Adipocyte (in vitro differentiated cells): ENCODE measurements at regions not wholly inside any gene's neighbourhood (a gene's known extent, or its start where the extent isn't known, plus 50 kb on each side); places are given as distances from the start of the nearest gene placed in this dataset.
A peak's percentile ranks its signal among the peaks of the same experiment; 100 is the strongest.

ENCODE experiments used
- DNase-seq: peaks from one replicate; pipeline ENCODE4 v3.0.0-alpha.2; 2015; ENCODE audit warnings: low read depth
- H3K27me3 ChIP-seq: replicated peaks from 2 replicates; pipeline ENCODE4 v1.7.0; 2013; ENCODE audit warnings: mild to moderate bottlenecking, low read length, moderate library complexity; ENCODE audit not compliant: control insufficient read depth, insufficient read depth
- H3K36me3 ChIP-seq: 2 replicates; pipeline ENCODE4 v1.7.0; 2013; ENCODE audit warnings: low read length, mild to moderate bottlenecking, moderate library complexity; ENCODE audit not compliant: control insufficient read depth, insufficient read depth, severe bottlenecking
- H3K4me1 ChIP-seq: 2 replicates; pipeline ENCODE4 v1.7.0; 2013; ENCODE audit warnings: mild to moderate bottlenecking, low read length, moderate library complexity; ENCODE audit not compliant: control insufficient read depth, insufficient read depth
- H3K4me3 ChIP-seq: 2 replicates; pipeline ENCODE4 v1.7.0; 2013; ENCODE audit warnings: mild to moderate bottlenecking, low read length, moderate library complexity
- H3K9ac ChIP-seq: 2 replicates; pipeline ENCODE4 v1.7.0; 2013; ENCODE audit warnings: mild to moderate bottlenecking, low read length, moderate library complexity
- H3K9me3 ChIP-seq: 2 replicates; pipeline ENCODE4 v1.7.0; 2013; ENCODE audit warnings: mild to moderate bottlenecking, low read length, moderate library complexity; ENCODE audit not compliant: control insufficient read depth

DNA sequence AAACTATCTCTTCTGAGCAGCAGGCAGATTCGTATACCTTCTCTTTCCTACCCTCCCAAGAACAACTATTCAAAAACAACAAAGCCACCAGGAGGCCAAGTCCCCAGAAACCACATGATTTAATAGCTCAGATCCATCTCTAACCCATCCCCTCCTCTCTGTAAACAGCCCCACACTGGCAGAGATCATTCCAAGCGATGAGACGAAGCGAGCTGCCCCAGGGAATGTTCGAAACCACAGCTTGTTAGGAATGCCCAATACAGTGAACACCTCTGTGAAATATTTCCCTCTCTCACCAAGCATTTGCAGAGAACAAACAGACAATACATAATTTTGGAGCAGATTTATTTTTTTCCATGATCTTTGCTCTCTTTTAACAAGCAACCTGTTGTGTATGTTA lies 231.8 kb downstream of the SOD2 start:
- Histone ChIP-seq H3K36me3 (no peaks in the 10 kb centered on the region), H3K9me3 (no peaks in the 10 kb centered on the region), H3K4me1 (no peaks in the 10 kb centered on the region), H3K9ac (no peak overlapping the region), H3K27me3 (no peaks in the 10 kb centered on the region), H3K4me3 (no peak overlapping the region)
- peak; percentile 48 for DNase-seq

- Histone ChIP-seq H3K27me3 (no peaks in the 10 kb centered on the region), H3K9ac (no peak overlapping the region), H3K4me1 (peaks cover 4% of the 10 kb centered on the region), H3K9me3 (no peaks in the 10 kb centered on the region), H3K36me3 (no peaks in the 10 kb centered on the region), H3K4me3 (no peak overlapping the region)
- DNase-seq = no peak
These were observed 232.6 kb downstream of the SOD2 start for GRCh38 chr6:159460476-159460875.

DNA sequence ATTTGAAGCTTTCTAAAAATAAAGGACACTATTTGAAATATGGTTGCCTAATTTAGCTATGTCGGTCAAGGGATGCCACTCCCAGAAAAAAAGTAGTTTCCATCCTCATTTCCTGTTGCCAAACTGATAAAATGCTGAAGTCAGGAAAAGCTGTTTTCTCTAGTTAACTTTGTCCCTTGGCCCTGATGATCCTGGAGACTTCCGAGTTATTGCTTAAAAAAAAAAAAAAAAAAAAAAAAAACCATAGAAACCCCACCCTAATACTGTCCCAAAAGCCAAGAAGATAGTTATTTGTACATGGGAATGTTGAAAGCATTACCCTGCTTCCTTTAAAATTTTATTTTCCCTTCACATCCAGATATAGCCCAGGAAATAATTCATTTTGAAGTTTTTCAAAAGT lies 236.7 kb downstream of the SOD2 start:
- Histone ChIP-seq H3K9me3 (no peaks in the 10 kb centered on the region), H3K36me3 (no peaks in the 10 kb centered on the region), H3K4me1 (peaks cover 4% of the 10 kb centered on the region), H3K27me3 (no peaks in the 10 kb centered on the region), H3K4me3 (no peak overlapping the region), H3K9ac (peak overlapping the region; percentile 68)
- DNase-seq = no peak

GRCh38 chr6:159455700-159456274 lies 237.3 kb downstream of the SOD2 start:
- Histone ChIP-seq H3K9me3 (no peaks in the 10 kb centered on the region), H3K9ac (peak overlapping the region; percentile 68), H3K4me3 (no peak overlapping the region), H3K27me3 (no peaks in the 10 kb centered on the region), H3K4me1 (peaks cover 6% of the 10 kb centered on the region), H3K36me3 (no peaks in the 10 kb centered on the region)
- DNase-seq = no peak

DNA sequence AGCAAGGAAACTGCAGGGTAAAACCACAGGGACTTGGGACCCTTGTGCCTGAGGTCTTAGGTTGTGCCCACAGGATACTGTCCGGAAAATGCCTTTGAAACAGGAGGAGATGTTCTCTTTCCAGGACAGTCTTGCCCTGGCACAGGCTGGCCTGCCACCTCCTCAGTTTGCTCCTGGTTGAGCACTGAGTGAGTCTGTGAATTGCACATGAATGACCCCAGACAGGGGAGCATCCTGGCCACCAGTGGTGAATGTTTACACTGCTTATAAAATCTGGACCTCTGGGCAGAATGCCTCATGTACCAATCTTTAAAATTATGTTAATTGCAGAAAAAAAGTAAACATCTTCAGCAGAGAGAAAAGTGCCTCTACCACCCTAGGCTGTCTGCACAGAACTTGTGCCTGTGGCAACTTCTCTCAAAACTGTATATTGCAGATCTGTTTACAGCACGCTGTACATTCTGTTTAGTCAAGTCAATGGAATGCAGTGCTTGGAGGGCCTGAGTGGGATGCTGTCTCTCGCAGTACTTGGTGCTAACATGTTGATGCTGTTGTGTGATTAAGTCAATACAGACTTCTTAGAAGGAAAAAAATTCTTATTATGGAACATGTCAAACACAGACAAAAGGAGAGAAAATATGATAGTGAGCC lies 242.1 kb downstream of the SOD2 start:
- Histone ChIP-seq H3K4me1 (peaks cover 7% of the 10 kb centered on the region), H3K9me3 (no peaks in the 10 kb centered on the region), H3K36me3 (no peaks in the 10 kb centered on the region), H3K4me3 (no peak overlapping the region), H3K27me3 (peaks cover 9% of the 10 kb centered on the region), H3K9ac (no peak overlapping the region)
- peak; percentile 75 for DNase-seq

DNA sequence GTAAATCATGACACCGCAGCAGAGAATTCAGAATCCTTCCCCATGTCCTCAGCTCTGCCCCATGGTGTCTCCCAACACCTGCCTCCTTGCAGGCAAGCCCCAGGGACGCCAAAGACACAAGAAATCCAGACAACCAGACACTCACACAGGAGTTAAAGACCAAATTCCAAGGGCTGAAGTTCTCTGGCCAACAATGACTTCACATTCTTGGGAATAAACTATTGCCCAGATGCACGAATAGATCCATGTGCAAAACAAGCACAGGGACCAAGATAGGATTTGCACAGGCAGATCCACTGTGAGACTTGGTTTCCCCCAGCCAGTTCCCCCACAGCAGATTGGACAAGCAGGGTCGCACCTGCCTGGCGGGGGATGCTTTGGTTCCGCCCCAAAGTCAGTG lies 246.7 kb downstream of the SOD2 start:
- H3K27me3 ChIP-seq = peaks cover 11% of the 10 kb centered on the region
- no peak overlapping the region for H3K4me3 ChIP-seq
- DNase-seq = no peak
- no peaks in the 10 kb centered on the region for H3K36me3 ChIP-seq
- no peak overlapping the region for H3K9ac ChIP-seq
- peaks cover 7% of the 10 kb centered on the region for H3K4me1 ChIP-seq
- H3K9me3 ChIP-seq = peaks cover 5% of the 10 kb centered on the region

DNA sequence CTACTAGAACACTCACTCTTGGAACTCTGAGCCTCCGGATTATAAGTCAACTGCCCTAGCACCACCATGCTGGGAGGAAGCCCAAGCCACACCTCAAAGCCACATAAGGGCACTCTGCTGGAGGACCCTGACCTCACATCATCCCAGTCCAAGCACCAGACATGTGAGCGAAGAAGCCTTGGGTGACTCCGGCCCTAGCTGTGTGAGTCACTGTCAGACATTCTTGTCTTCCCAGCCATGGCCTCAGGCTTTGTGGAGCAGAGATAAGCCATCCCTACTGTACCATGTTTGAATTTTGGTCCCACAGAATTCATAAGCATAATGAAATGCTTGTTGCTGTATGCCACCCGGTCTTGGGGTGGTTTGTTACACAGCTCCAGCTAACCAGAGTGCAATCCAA lies 247.7 kb downstream of the SOD2 start:
- Histone ChIP-seq H3K4me3 (no peak overlapping the region), H3K36me3 (no peaks in the 10 kb centered on the region), H3K9me3 (peaks cover 5% of the 10 kb centered on the region), H3K9ac (no peak overlapping the region), H3K4me1 (peaks cover 11% of the 10 kb centered on the region), H3K27me3 (peaks cover 11% of the 10 kb centered on the region)
- no peak for DNase-seq

GRCh38 chr6:159444056-159444760 lies 248.8 kb downstream of the SOD2 start:
- H3K9me3 ChIP-seq = peaks cover 5% of the 10 kb centered on the region
- H3K4me1 ChIP-seq = peaks cover 11% of the 10 kb centered on the region
- no peaks in the 10 kb centered on the region for H3K36me3 ChIP-seq
- H3K27me3 ChIP-seq = peaks cover 11% of the 10 kb centered on the region
- no peak overlapping the region for H3K9ac ChIP-seq
- DNase-seq = peak; percentile 5
- no peak overlapping the region for H3K4me3 ChIP-seq

GRCh38 chr6:159443417-159443920 lies 249.6 kb downstream of the SOD2 start:
- no peak for DNase-seq
- Histone ChIP-seq H3K9me3 (peaks cover 5% of the 10 kb centered on the region), H3K36me3 (no peaks in the 10 kb centered on the region), H3K9ac (no peak overlapping the region), H3K27me3 (peaks cover 11% of the 10 kb centered on the region), H3K4me1 (peaks cover 11% of the 10 kb centered on the region), H3K4me3 (no peak overlapping the region)

GRCh38 chr6:159441704-159441981 lies 251.4 kb downstream of the SOD2 start:
- Histone ChIP-seq H3K4me1 (peaks cover 11% of the 10 kb centered on the region), H3K9me3 (peaks cover 5% of the 10 kb centered on the region), H3K9ac (no peak overlapping the region), H3K27me3 (peaks cover 7% of the 10 kb centered on the region), H3K36me3 (no peaks in the 10 kb centered on the region), H3K4me3 (no peak overlapping the region)
- no peak for DNase-seq

DNA sequence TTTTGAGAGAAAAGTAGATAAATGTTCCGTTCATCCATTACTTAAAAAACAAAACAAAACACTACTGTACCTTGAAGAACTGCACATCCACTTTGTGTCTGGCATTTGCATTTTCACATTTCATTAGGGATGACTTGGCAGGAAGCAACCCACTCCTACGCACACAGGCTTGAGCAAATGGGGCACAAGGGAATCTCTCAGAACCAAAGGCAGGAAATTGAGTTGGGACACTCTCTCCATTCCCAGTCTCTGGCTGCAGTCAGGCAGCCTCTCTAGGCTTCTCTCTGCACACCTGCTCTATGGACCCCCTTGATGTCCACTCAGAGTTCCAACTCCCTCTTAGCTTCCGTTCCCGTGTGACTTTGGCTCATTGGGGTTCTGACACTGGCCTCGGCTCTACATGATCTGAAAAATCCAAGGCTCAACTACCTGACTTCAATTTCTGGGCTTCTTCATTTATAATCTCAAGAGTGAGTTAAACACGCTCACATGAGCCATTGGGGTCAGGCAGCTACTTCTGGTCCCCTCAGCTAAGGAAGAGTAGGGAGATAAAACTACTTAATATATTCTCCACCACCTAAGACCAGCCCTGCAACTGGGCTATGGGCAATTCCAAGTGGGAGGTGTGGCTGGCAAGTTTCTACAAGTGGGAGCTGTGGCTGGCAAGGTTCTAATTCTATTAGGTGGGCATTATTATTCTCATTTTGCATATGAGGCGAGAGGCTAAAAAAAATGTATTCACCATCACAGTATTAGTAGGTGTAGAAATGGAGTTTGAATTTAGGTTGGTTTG lies 251.9 kb downstream of the SOD2 start:
- peaks cover 2% of the 10 kb centered on the region for H3K27me3 ChIP-seq
- no peak for DNase-seq
- no peaks in the 10 kb centered on the region for H3K36me3 ChIP-seq
- no peak overlapping the region for H3K9ac ChIP-seq
- no peak overlapping the region for H3K4me3 ChIP-seq
- peaks cover 5% of the 10 kb centered on the region for H3K9me3 ChIP-seq
- H3K4me1 ChIP-seq = peaks cover 11% of the 10 kb centered on the region
